ACC112 (cell line): ENCODE measurements at regions not wholly inside any gene's neighbourhood (a gene's known extent, or its start where the extent isn't known, plus 50 kb on each side); places are given as distances from the start of the nearest gene placed in this dataset.
A peak's percentile ranks its signal among the peaks of the same experiment; 100 is the strongest.

ENCODE experiments used
- H2AFZ ChIP-seq: fragments of 200-600 bp; sonication (generic); one replicate; pipeline ENCODE4 v1.6.0; 2017; ENCODE audit warnings: antibody characterized with exemption, low read length; ENCODE audit not compliant: unreplicated experiment
- H3K27ac ChIP-seq: fragments of 200-600 bp; sonication (generic); 2 replicates; pipeline ENCODE4 v1.5.1; 2014; ENCODE audit warnings: low read depth, mild to moderate bottlenecking, antibody characterized with exemption, low read length, moderate library complexity
- H3K27me3 ChIP-seq: fragments of 200-600 bp; sonication (generic); 2 replicates; pipeline ENCODE4 v1.6.1; 2014; ENCODE audit warnings: mild to moderate bottlenecking, antibody characterized with exemption, low read length, moderate library complexity, mixed read lengths; ENCODE audit not compliant: insufficient read depth
- H3K36me3 ChIP-seq: fragments of 200-600 bp; sonication (generic); 2 replicates; pipeline ENCODE4 v1.6.1; 2016; ENCODE audit warnings: mild to moderate bottlenecking, antibody characterized with exemption, low read length, moderate library complexity, mixed read lengths; ENCODE audit not compliant: insufficient read depth
- H3K4me1 ChIP-seq: fragments of 200-600 bp; sonication (generic); one replicate; pipeline ENCODE4 v1.6.1; 2016; ENCODE audit warnings: low read length, mixed read lengths; ENCODE audit not compliant: insufficient read depth, unreplicated experiment, control insufficient read depth
- H3K4me3 ChIP-seq: fragments of 200-600 bp; sonication (generic); 2 replicates; pipeline ENCODE4 v1.5.1; 2014; ENCODE audit warnings: mild to moderate bottlenecking, low read depth, low read length
- H3K79me2 ChIP-seq: fragments of 200-600 bp; sonication (generic); one replicate; pipeline ENCODE4 v1.6.0; 2016; ENCODE audit warnings: low read length; ENCODE audit not compliant: control insufficient read depth, unreplicated experiment, insufficient read depth

GRCh38 chr5:53373451-53374158 lies 106.8 kb upstream of the FST start:
- H3K27ac ChIP-seq: peak overlapping the region; percentile 67
- peak overlapping the region; percentile 71 for H2AFZ ChIP-seq

GRCh38 chr5:53376853-53377252 lies 103.6 kb upstream of the FST start:
- Histone ChIP-seq H3K79me2 (no peaks in the 10 kb centered on the region), H3K4me3 (no peak overlapping the region), H3K4me1 (peaks cover 31% of the 10 kb centered on the region), H3K36me3 (no peaks in the 10 kb centered on the region), H3K27ac (no peak overlapping the region), H2AFZ (peak overlapping the region; percentile 7), H3K27me3 (no peaks in the 10 kb centered on the region)

More at GRCh38 chr5:53373451-53374158, 106.8 kb upstream of the FST start:
- Histone ChIP-seq H3K4me3 (no peak overlapping the region), H3K36me3 (no peaks in the 10 kb centered on the region), H3K27me3 (no peaks in the 10 kb centered on the region), H3K79me2 (no peaks in the 10 kb centered on the region), H3K4me1 (peaks cover 23% of the 10 kb centered on the region)

GRCh38 chr5:53378190-53378589 lies 102.2 kb upstream of the FST start:
- Histone ChIP-seq H3K27ac (peak overlapping the region; percentile 87), H3K79me2 (no peaks in the 10 kb centered on the region)

GRCh38 chr5:53378590-53379247 lies 101.7 kb upstream of the FST start:
- H2AFZ ChIP-seq: peak overlapping the region; percentile 93
- H3K4me1 ChIP-seq: peaks cover 25% of the 10 kb centered on the region
- H3K79me2 ChIP-seq: no peaks in the 10 kb centered on the region

More at GRCh38 chr5:53378190-53378589, 102.2 kb upstream of the FST start:
- Histone ChIP-seq H3K36me3 (no peaks in the 10 kb centered on the region), H3K4me3 (no peak overlapping the region; the same call in 1 of the 2 replicates), H3K27me3 (no peaks in the 10 kb centered on the region), H2AFZ (peak overlapping the region; percentile 93), H3K4me1 (peaks cover 30% of the 10 kb centered on the region)

GRCh38 chr5:53386341-53386740 lies 94.1 kb upstream of the FST start:
- Histone ChIP-seq H3K4me3 (no peak overlapping the region), H3K4me1 (peaks cover 10% of the 10 kb centered on the region), H3K27me3 (no peaks in the 10 kb centered on the region), H3K27ac (no peak overlapping the region), H3K36me3 (peaks cover 8% of the 10 kb centered on the region; the same call in 1 of the 2 replicates), H3K79me2 (no peaks in the 10 kb centered on the region), H2AFZ (no peak overlapping the region)

More at GRCh38 chr5:53378590-53379247, 101.7 kb upstream of the FST start:
- Histone ChIP-seq H3K4me3 (peak overlapping the region; percentile 54; the same call in 1 of the 2 replicates), H3K36me3 (no peaks in the 10 kb centered on the region), H3K27me3 (no peaks in the 10 kb centered on the region), H3K27ac (peak overlapping the region; percentile 87)

- no peaks in the 10 kb centered on the region for H3K79me2 ChIP-seq
- H3K4me3 ChIP-seq: no peak overlapping the region
- peaks cover 8% of the 10 kb centered on the region; the same call in 1 of the 2 replicates for H3K36me3 ChIP-seq
- no peak overlapping the region for H2AFZ ChIP-seq
- H3K27ac ChIP-seq: no peak overlapping the region
- peaks cover 14% of the 10 kb centered on the region for H3K4me1 ChIP-seq
- H3K27me3 ChIP-seq: no peaks in the 10 kb centered on the region
Measured at GRCh38 chr5:53389093-53389492, 91.3 kb upstream of the FST start.

GRCh38 chr5:53392073-53392472 lies 88.4 kb upstream of the FST start:
- peaks cover 8% of the 10 kb centered on the region; the same call in 1 of the 2 replicates for H3K36me3 ChIP-seq
- H3K27ac ChIP-seq: peak overlapping the region; percentile 88

GRCh38 chr5:53394808-53395207 lies 85.6 kb upstream of the FST start:
- Histone ChIP-seq H3K36me3 (no peaks in the 10 kb centered on the region; the same call in 1 of the 2 replicates), H3K27me3 (no peaks in the 10 kb centered on the region), H3K79me2 (no peaks in the 10 kb centered on the region), H3K4me3 (no peak overlapping the region), H3K4me1 (peaks cover 37% of the 10 kb centered on the region), H2AFZ (no peak overlapping the region), H3K27ac (no peak overlapping the region)

More at GRCh38 chr5:53392073-53392472, 88.4 kb upstream of the FST start:
- Histone ChIP-seq H2AFZ (peak overlapping the region; percentile 57), H3K79me2 (no peaks in the 10 kb centered on the region), H3K4me1 (peaks cover 17% of the 10 kb centered on the region), H3K4me3 (no peak overlapping the region), H3K27me3 (no peaks in the 10 kb centered on the region)

GRCh38 chr5:53397141-53397757 lies 83.2 kb upstream of the FST start:
- Histone ChIP-seq H3K36me3 (no peaks in the 10 kb centered on the region), H3K79me2 (no peaks in the 10 kb centered on the region), H3K27ac (peak overlapping the region; percentile 87), H3K27me3 (no peaks in the 10 kb centered on the region), H2AFZ (no peak overlapping the region), H3K4me3 (no peak overlapping the region), H3K4me1 (peaks cover 36% of the 10 kb centered on the region)

GRCh38 chr5:53397845-53398244 lies 82.6 kb upstream of the FST start:
- Histone ChIP-seq H3K36me3 (no peaks in the 10 kb centered on the region), H3K4me1 (peaks cover 36% of the 10 kb centered on the region), H2AFZ (peak overlapping the region; percentile 14), H3K4me3 (no peak overlapping the region), H3K79me2 (no peaks in the 10 kb centered on the region), H3K27me3 (no peaks in the 10 kb centered on the region), H3K27ac (peak overlapping the region; percentile 87)
